ENCODE measurements at regions not wholly inside any gene's neighbourhood (a gene's known extent, or its start where the extent isn't known, plus 50 kb on each side); places are given as distances from the start of the nearest gene placed in this dataset.

- TF ChIP-seq, protein P1, sequence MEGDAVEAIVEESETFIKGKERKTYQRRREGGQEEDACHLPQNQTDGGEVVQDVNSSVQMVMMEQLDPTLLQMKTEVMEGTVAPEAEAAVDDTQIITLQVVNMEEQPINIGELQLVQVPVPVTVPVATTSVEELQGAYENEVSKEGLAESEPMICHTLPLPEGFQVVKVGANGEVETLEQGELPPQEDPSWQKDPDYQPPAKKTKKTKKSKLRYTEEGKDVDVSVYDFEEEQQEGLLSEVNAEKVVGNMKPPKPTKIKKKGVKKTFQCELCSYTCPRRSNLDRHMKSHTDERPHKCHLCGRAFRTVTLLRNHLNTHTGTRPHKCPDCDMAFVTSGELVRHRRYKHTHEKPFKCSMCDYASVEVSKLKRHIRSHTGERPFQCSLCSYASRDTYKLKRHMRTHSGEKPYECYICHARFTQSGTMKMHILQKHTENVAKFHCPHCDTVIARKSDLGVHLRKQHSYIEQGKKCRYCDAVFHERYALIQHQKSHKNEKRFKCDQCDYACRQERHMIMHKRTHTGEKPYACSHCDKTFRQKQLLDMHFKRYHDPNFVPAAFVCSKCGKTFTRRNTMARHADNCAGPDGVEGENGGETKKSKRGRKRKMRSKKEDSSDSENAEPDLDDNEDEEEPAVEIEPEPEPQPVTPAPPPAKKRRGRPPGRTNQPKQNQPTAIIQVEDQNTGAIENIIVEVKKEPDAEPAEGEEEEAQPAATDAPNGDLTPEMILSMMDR (IDR thresholded peaks at IDR 0.05; ENCODE audit: poor library complexity, severe bottlenecking), result no peak
- TF ChIP-seq SMC3 (conservative IDR thresholded peaks at IDR 0.05; ENCODE audit: poor library complexity) (no peak), EP300 (conservative IDR thresholded peaks at IDR 0.05; ENCODE audit: poor library complexity, severe bottlenecking) (no peak), POLR2AphosphoS5 (IDR thresholded peaks at IDR 0.05) (no peak), EZH2 (IDR thresholded peaks at IDR 0.05; ENCODE audit: borderline replicate concordance, insufficient read depth, low read length, poor library complexity, severe bottlenecking) (no peak), TAF1 (IDR thresholded peaks at IDR 0.05; ENCODE audit: low read depth) (no peak), MXI1 (conservative IDR thresholded peaks at IDR 0.05; ENCODE audit: poor library complexity, severe bottlenecking) (no peak)
- TF ChIP-seq, protein P2, sequence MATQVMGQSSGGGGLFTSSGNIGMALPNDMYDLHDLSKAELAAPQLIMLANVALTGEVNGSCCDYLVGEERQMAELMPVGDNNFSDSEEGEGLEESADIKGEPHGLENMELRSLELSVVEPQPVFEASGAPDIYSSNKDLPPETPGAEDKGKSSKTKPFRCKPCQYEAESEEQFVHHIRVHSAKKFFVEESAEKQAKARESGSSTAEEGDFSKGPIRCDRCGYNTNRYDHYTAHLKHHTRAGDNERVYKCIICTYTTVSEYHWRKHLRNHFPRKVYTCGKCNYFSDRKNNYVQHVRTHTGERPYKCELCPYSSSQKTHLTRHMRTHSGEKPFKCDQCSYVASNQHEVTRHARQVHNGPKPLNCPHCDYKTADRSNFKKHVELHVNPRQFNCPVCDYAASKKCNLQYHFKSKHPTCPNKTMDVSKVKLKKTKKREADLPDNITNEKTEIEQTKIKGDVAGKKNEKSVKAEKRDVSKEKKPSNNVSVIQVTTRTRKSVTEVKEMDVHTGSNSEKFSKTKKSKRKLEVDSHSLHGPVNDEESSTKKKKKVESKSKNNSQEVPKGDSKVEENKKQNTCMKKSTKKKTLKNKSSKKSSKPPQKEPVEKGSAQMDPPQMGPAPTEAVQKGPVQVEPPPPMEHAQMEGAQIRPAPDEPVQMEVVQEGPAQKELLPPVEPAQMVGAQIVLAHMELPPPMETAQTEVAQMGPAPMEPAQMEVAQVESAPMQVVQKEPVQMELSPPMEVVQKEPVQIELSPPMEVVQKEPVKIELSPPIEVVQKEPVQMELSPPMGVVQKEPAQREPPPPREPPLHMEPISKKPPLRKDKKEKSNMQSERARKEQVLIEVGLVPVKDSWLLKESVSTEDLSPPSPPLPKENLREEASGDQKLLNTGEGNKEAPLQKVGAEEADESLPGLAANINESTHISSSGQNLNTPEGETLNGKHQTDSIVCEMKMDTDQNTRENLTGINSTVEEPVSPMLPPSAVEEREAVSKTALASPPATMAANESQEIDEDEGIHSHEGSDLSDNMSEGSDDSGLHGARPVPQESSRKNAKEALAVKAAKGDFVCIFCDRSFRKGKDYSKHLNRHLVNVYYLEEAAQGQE (IDR thresholded peaks at IDR 0.05; ENCODE audit: borderline replicate concordance), result no peak
These were observed 234.7 kb downstream of the BCAT1 start for GRCh38 chr12:24714237-24714636.
